ENCODE measurements at regions not wholly inside any gene's neighbourhood (a gene's known extent, or its start where the extent isn't known, plus 50 kb on each side); places are given as distances from the start of the nearest gene placed in this dataset.

DNA sequence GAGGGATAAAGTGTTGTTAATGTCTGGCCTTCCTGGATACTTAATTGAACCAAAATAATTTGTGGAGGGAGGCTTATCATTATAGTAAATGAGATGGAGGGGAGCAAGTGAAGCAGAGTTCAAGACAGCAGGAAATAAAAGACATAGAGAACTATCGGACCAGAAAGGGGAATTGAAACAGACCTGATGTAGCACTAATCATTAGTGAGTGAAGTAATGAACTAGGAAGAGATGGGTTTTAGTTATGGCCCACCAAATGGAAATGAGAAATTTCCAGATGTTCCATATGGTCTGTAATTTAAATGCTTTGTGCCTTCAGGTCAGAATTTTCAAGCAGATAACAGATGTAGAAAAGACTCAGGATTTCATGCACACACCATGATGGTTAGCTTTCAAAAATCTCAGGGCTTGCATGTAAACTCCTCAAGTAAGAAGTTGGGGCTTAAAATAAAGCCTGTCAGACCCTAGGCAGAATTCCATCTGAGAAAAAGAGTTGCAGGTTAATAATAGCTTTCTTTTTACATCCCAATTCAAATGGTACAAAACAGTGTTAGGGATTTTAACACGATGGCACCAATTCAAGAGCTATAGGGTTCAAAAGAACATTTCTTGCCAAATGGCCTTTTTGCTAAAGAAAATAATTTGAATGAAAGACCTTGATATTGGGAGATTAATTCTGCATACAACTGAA, 355.8 kb downstream of the FSCB start:
- no peak for DNase-seq (ENCODE audit: low read depth in 3 of 3)

DNA sequence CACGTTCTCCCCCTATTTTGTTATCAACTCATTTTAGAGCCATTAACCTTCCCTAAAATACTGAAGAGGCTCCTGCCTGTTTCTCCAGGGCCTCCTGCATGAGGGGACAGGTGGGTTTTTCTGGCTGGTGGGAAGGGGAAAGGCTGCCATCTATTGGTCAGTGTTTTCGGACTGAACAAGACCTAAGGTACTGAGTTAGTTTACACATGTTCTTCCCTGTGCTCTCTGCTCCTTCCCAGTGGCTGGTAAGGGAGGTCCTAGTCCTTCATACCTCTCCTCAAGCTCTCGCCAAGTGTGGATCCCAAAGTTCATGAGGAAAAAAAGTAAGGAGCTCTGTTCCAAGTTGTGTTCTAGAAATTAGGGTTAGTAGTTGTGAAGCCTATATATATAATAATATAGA, 357.5 kb downstream of the FSCB start:
- no peak for DNase-seq (ENCODE audit: low read depth in 3 of 3)

DNA sequence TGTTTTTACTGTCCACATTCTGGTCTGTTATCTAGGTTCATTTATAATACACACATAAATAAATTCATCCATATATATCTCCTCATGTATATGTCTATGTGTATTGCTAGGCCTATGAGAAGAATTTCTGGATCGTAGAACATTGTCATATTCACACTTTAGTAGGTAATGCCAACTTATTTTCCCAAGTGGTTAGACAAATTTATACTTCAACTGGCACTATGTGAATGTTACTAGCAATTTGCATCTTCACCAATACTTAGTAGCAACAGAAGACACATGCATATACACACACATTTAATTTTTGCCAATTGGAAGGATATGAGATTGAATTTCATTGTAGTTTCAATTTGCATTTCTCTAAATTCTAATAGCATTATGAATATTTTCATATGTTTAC, 365.1 kb downstream of the FSCB start:
- DNase-seq (ENCODE audit: low read depth in 3 of 3), result no peak

DNA sequence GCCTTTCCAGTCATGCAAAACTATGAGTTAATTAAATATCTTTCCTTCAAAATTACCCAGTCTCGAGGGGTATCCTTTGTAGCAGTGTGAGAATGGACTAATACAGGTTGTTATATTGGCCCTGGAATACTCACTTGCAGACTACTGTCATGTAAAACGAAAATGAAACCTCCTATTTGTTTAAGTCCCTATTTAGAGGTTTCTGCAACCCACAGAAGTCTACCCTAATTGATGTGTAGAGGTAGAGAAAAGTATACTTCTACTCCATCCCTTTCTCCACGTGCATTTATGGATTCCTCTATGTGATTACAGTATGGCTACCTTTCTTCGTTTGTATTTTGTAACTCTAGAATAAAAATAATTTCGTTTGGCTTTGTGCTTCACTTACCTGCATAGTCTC, 371.1 kb downstream of the FSCB start:
- no peak for DNase-seq (ENCODE audit: low read depth in 3 of 3)

DNA sequence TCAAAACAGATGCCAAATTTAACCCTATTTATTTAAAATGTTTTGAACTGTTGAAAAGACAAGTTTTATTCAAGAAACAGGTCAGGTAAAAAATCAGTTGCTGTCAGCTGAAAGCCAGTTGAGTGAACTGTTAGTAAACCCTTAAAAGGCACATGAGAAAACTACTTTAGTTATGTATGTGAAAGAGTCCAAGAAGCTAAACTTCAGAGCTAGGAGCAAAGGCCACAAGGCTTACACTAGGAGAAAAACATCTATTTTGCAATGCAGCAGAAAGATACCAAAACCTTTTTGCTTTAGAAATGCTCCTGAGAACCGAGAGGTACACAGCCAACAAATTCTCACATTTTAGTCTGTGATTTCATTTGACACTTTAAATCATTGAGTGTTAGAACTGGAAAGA, 375.2 kb downstream of the FSCB start:
- no peak for DNase-seq (ENCODE audit: low read depth in 3 of 3)

DNA sequence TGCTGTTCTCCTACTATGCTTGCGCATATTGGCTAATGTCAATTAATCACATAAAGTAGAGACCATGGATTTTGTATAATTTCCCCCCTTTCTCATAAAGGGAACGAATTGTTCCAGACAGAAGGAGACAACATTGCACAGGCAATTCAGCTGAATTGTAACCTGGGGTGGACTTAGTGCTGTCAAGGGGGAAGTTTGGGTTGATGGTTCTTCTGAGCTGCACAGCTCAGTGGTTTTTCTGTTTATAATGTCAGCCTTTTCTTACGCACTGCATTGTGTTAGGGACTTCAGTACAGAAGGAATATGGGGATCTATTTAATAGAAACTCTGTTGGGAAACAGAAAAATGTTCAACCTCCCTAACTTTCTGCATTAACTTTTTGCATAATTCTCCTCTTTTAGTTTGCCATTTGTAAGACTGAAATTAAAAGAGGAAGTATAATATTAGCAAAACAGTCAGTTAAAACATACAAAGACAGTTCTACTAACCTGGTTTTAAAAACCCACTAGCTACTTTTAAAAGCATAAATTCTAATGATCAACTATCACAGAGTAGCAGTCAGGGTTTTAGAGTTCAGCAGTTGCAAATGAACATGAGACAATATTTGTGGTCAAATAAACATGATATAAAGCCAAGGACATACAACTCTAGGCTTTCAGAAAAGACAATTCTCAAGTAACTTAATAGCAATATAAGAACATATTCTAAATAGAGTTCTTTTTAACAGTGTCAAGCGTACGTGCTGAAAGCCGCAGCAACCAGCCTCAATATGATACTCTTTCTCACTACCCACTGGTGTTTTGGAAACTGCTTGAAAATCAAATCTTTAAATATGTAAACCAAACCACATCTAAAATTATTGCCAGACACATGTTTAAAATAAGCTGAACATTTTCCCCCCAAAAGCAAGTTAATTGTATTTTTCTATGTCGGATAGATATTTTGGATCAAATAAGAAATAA, 393.0 kb downstream of the FSCB start:
- no peak for DNase-seq (ENCODE audit: low read depth in 3 of 3)

DNA sequence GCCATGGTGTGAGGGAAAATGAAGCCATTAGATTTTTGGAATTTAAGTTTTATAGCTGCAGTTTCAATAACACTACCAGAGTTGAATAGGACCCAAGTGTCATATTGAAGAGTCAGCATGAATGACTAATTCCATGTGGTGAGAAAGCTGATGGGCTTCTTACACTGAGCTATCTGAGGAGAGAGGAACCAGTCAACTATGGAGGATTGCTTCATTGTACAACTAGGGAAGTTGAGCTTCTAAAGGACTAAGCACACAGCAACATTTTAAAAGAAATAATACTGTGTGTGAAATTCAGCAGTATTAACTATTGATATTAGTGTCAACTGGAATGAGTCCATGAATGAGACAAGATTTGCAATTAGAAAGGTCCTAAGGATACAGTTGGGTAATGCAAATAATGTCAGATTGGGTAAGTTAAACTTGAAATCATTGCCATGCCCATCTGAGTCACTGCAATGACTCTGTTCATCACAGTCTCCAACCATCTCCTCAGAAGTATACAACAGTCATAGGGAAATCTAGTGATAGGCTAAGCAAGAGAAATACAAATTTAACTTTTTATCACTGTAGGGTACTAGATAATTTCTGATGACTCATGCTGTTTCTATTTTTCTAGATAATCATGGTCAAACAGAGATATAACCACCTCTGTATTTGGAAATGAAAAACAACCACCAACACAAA, 394.2 kb downstream of the FSCB start:
- DNase-seq (ENCODE audit: low read depth in 3 of 3), result no peak

DNA sequence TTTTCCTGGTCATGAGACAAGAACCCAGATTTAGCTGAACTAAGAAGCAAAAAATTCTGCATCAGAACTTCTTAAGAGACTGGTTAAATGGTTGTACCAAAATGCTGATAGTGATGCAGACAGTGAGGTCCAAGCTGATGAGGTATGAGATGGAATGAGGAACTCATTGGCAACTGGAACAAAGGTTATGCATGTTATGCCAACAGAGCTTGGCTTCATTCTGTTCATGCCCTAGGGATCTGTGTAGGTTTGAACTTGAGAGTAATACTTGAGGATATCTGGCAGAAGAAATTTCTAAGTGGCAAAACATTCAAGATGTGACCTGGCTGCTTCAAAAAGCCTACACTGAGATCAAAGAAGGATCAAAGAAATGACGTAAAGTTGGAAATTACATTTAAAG, 398.0 kb downstream of the FSCB start:
- DNase-seq (ENCODE audit: low read depth in 3 of 3), result no peak

DNA sequence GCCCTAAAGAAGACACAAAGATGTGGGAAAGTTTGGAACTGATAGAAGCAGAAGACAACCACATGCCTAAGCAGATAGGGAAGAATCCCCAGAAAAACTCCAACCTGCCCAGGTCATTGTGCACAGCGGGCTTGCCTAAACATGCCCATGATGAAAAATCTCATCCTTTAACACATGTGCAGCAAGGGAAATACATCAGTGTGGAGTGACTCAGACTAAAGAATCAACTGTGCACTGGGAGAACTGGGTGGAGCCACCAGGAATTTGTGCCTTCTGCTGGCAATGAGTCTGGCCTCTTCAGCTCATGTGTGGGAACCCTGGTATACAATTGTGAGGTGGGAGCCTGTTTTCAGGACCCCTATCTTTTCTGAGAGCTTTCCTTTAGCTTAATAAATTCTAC, 398.5 kb downstream of the FSCB start:
- DNase-seq (ENCODE audit: low read depth in 3 of 3), result no peak

DNA sequence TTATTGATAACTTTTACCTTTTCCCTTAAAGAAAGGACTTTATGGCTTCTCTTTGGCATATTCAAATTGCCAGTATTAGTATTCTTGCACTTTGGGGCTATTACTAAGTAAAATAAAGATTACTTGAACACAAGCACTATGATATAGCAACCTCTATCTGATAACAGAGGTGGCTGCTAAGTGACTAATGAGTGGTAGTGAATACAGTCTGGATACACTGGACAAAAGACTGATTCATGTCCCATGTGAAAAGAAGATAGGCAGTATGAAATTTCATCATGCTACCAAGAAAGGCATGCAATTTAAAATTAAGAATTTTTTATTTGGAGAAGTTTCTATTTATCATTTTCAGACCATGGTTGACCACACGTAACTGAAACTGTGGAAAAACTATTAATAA, 399.9 kb downstream of the FSCB start:
- DNase-seq (ENCODE audit: low read depth in 3 of 3), result no peak

DNA sequence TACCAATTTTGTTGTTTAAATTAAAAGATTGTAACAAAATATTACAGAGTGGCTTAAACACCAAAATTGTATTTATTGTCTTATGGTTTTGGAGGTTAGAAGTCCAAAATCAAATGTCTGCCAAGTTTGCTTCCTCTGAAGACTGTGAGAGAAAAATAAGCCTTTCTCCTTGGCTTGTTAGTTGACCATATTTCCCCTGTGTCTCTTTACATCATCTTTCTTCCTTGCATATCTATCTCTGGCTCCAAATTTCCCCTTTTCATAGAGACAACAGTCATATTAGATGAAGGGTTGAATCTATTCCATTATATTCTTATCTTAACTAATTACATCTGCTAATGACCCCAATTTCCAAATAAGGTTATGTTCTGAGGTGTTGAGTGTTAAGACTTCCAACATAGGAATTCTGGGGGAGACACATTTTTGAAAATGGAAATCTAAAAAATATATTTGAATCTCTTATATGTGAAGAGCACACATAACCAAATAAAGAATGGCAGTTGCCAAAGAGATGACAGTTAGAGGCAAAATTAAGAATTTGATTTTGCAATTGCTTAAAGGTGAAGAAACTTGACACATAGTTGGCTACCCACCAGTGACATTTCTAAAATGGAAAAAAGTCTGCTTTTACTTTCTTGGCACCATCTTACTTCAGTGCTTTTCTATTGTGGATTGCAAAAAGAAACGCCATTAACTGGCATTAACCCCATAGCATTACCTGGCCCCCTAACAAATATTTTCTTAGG, 407.2 kb downstream of the FSCB start:
- no peak for DNase-seq (ENCODE audit: low read depth in 3 of 3)

DNA sequence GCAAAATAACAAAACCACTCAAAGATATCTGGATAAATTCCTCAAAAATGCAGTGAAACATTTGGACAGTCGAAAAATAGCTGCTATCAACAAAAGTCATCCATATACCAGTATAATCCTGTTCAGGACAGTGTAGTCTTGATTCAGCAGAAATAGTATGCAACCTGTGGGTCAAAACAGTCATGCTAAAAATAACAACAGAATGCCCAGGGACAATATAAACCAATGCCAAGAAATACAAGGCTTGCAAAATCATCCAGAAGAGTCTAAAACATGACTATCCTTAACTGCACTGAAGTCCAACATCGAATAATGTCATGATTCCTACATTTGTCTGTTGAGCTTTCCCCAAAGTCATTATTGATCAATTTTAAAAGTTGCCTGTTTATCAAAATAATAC, 425.9 kb downstream of the FSCB start:
- no peak for DNase-seq (ENCODE audit: low read depth in 3 of 3)

DNA sequence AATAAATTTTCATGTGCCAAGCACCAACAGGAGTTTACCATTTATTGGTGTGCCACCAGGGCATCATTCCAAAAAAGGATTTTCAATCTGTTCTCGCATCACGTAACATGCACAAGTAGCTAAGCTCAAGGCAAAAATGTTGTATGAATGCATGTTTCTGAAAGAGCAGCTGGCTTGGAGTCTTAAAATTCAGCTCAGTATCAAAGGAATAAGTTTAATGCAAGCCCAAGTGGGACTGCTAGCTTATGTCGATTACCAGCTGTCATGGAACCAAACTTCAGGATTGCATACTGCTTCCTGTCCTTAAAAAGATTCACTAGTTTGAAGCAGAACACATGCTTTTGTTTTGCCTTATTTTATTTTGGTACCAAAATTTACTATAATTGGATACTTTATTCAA, 437.0 kb downstream of the FSCB start:
- DNase-seq (ENCODE audit: low read depth in 3 of 3), result no peak

DNA sequence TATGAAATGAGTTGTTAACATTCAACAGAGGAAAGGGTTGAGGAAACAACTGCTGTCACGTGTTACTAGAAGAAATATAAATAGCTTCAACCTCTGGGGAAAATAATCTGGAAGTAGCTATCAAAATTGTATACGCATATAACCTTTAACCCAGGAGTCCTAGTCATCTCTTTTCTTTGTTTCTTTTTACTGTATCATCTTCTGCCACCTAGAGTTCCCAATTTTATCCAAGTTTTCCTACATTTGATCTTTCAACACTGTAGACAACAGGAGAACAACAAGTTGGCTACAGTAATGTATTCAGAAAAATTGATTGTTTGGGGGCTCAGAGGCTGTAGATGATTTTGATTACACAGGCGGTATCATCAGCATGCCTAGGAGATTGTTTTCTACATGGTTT, 453.7 kb downstream of the FSCB start:
- no peak for DNase-seq (ENCODE audit: low read depth in 3 of 3)

DNA sequence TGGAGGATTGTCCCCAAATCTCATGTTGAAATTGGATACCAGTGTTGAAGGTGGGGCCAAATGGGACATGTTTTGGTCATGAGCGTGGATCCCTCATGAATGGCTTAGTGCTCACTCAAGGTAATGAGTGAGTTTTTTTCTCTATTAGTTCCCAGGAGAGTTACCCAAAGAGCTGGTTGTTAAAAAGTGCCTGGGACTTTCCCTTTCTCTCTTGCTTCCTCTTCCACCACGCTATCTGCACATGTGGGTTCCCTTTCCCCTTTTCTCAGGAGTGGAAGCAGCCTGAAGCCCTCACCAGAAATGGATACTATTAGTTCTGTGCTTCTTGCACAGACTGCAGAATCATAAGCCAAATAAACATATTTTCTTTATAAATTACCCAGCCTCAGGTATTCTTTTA, 465.4 kb downstream of the FSCB start:
- DNase-seq (ENCODE audit: low read depth in 3 of 3), result no peak

DNA sequence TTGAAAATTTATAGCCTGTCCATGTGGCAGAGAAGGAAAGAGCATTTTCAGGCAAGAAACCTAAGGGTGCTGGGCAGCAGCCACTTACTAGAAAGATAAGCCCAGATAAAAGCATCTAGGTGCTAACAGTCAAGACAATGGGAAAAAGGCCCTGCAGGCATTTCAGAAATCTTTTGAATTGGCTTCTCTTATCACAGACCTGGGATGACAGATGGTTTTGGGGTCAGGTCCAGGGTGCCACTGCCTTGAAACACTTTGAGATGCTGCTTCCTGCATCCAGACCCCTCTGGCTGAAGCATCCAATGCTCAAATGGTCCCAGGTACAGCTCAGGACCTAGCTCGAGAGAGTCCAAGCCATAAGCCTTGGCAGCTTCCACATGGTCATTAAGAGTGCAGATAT, 466.5 kb downstream of the FSCB start:
- DNase-seq (ENCODE audit: low read depth in 3 of 3), result no peak

DNA sequence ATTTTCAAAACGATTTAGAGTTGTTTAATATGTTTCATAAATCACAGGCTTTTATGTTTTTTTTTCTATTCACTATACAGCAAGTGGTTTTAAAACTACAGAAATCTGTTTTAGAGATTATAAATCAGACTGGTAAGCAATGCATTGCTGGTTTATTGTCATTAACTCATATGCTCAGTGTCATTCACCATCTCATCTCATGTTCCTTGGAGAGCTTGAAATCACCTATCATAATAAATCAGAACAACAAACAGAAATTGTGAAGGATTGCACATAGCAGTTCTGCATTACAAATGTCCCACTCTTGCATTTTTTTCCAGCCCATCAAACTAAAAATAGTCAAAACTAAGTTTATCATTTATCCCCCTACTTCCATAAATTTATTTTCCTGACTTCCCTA, 470.8 kb downstream of the FSCB start:
- DNase-seq (ENCODE audit: low read depth in 3 of 3), result no peak

DNA sequence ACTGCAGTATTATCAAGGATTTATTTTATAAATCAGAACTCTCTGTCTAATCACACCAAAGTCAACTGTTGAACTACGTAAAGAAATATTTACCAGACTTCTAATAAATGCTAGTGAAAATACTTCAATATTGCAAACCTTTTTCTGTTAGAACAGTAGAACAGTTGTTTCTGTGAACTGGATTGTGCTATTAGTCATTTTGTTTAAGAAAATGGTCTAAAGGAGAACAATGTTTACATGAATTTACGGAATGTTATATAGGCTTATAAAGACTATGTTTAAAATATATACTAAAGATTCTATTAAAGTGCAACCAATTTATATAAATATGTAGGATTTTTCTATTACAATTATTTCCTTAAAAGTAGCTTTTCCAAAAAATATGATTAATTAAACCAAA, 471.4 kb downstream of the FSCB start:
- no peak for DNase-seq (ENCODE audit: low read depth in 3 of 3)

DNA sequence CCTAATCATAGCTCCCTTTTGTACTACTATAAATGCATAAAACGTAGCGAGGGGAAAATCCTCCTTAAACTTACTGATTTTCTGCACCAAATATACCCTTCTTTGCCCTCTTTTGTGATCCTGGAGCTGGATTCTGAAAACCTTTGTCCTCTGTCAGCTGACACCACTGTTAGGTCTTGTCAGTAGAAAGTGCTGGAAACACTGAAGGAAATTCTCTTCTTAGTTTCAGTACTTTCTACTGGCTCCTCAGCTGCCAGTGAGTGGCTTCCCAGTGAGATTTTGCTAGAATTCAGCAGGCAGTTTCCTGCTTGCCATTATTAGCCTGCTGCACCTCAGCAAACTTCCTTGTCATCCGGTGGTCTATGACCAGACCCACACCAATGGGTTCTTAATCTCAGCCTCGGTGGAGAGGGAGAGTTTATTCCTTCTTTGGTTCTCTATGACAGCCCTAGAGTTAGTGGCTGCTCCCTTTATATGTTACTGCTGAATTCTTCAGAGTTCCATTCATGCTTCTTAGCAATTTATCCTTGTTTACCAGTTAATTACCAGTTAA, 476.2 kb downstream of the FSCB start:
- DNase-seq (ENCODE audit: low read depth in 3 of 3), result no peak

DNA sequence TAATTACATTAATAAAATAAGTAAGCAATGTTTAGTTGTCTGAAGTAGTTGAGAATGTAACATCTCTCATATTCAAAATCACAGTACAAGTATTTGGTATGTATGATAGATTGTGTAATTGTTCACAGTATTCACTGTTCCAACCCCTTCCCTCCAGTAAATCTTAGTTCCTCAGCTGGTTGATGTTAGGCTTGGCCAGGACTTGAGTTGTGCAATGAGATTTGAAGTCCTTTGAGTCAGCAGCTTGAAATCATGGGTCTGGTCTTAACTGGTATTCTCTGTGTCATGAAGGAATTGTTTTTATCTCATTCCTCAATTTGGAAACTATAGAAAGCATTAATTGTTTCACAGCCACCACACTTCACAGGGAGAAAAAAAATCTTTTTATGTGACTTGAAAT, 477.1 kb downstream of the FSCB start:
- no peak for DNase-seq (ENCODE audit: low read depth in 3 of 3)

DNA sequence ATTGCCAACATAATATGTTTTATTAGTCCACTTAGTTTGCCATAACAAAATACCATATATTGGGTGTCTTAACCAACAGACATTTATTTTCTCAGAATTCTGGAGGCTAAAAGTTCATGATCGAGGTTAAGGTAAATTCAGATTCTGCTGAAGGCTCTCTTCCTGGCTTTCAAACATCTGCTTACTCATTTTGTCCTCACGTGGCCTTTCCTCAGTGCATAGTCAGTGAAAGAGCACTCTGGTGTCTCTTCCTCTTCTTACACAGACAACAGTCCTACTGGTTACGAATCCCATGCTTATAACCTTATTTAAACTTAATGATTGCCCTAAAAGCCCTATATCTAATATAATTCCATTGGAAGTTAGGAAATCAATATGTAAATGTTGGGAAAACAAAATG, 479.7 kb downstream of the FSCB start:
- DNase-seq (ENCODE audit: low read depth in 3 of 3), result no peak

DNA sequence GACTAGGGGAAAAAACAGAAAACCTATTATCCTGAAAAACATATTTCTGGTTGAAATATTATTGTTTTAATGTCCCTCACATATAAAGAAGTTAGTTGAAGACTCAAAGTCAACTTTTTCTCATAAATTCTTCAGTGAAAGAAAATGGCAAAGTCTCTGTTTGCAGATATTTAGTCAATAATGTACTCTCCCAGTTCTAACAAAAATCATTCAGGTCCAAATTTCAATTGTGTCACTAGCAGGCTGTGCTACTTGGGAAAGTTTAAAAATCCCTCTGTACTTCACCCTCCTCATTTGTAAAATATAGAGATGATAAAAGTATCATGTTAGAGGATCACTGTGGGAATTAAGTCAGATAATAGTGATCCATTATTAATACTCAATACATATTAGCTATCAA, 496.5 kb downstream of the FSCB start:
- DNase-seq (ENCODE audit: low read depth in 3 of 3), result no peak
